ENCODE measurements at regions not wholly inside any gene's neighbourhood (a gene's known extent, or its start where the extent isn't known, plus 50 kb on each side); places are given as distances from the start of the nearest gene placed in this dataset.

DNA sequence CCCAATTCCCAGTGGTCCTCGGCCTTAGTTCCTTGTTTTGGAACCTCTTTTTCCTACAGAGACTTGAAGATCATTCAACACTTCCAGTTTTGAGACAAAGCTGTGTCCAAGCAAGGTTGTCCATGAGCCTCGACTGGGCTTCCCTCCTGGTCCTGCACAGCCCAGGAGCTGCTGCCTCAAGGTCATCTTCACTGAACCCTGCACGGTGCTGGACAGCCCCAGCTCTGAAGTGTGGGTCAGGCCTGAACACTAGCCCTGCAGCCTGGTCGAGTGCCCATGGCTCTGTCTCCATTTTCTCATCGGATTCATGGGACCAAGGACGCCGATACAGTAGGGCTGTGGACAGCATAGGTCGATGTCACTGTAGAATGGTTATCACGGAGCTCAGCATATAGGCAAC lies 68.0 kb upstream of the NFIL3 start:
- H2BK120ac ChIP-seq (replicated peaks; ENCODE audit: low read depth, low read length) = no peak overlapping the region
- DNase-seq (ENCODE audit: low read depth in 1 of 2, low spot score in 2 of 2) (no peak), FAIRE-seq (no peak)
- H3K27ac ChIP-seq (ENCODE audit: low read depth, low read length) = no peak overlapping the region
- H3K18ac ChIP-seq (ENCODE audit: extremely low read depth, low read length) = no peak overlapping the region
- H2BK20ac ChIP-seq (ENCODE audit: low read length) = no peak overlapping the region
- no peak overlapping the region for H3K9ac ChIP-seq (replicated peaks in 1 of 4; ENCODE audit: extremely low read depth in 1 of 4, low read depth in 3 of 4, low read length in 3 of 4)
- WGBS, 2 experiments (ENCODE audit: extremely low coverage in 1 of 2, insufficient coverage in 1 of 2, insufficient read length in 1 of 2, insufficient replicate concordance in 2 of 2, low coverage in 1 of 2, low lambda C conversion rate in 2 of 2, missing lambda C conversion rate in 1 of 2) = 93% methylated on average over 9 of the region's 9 CpGs; no CpG with 5 or more reads in 1 of the 2 experiments
- no peak overlapping the region for H3K56ac ChIP-seq (replicated peaks; ENCODE audit: insufficient read length, low read depth, low read length)
- H3K23me2 ChIP-seq (ENCODE audit: low read depth, low read length) = no peaks in the 10 kb centered on the region
- no peak overlapping the region for H4K8ac ChIP-seq (ENCODE audit: extremely low read depth, insufficient read depth, low read length)
- no peaks in the 10 kb centered on the region for H4K20me1 ChIP-seq (replicated peaks in 1 of 2; ENCODE audit: control insufficient read depth in 1 of 2, insufficient read depth in 2 of 2, low read length in 2 of 2)
- H3K4me3 ChIP-seq (ENCODE audit: extremely low read depth in 1 of 4, insufficient read depth in 2 of 4, low read depth in 3 of 4, low read length in 4 of 4) = no peak overlapping the region
- H3K4ac ChIP-seq (replicated peaks; ENCODE audit: insufficient read length, low read depth, low read length) = no peak overlapping the region
- no peak overlapping the region for H3K14ac ChIP-seq (ENCODE audit: insufficient read length)
- no peak overlapping the region for H2AK5ac ChIP-seq (ENCODE audit: low read depth, low read length)
- H3K36me3 ChIP-seq (ENCODE audit: control insufficient read depth in 2 of 4, insufficient read depth in 4 of 4, low read length in 3 of 4) = no peaks in the 10 kb centered on the region
- no peak overlapping the region for H3K23ac ChIP-seq (ENCODE audit: insufficient read length)
- CTCF ChIA-PET (ENCODE audit: partially characterized antibody) = interaction anchor here (1.0 to 1.7 kb wide), 6 partner anchors 12 to 234 kb away, joined by 3 to 8 read pairs (median 3); no protein-coding TSS in a partner anchor
- H2BK5ac ChIP-seq (ENCODE audit: low read depth, low read length) = no peak overlapping the region
- no peak overlapping the region for H3K4me2 ChIP-seq (ENCODE audit: insufficient read depth in 1 of 2, low read depth in 2 of 2, low read length in 2 of 2)
- no peaks in the 10 kb centered on the region for H3K79me2 ChIP-seq (ENCODE audit: control insufficient read depth in 1 of 2, insufficient read depth in 2 of 2, low read length in 2 of 2)
- H2BK15ac ChIP-seq (ENCODE audit: low read length) = no peak overlapping the region
- H3K4me1 ChIP-seq (replicated peaks in 1 of 4; ENCODE audit: control insufficient read depth in 3 of 4, insufficient read depth in 4 of 4, low read length in 3 of 4) = peaks cover 0 to under 1% (median 0%) of the 10 kb centered on the region in 4 experiments; a peak in 1 of 7 replicates
- POLR2A ChIA-PET (ENCODE audit: partially characterized antibody) = no interaction called here
- TF ChIP-seq SIN3A (conservative IDR thresholded peaks at IDR 0.05 in 1 of 2, IDR thresholded peaks at IDR 0.05 in 1 of 2; ENCODE audit: low read depth in 1 of 2, low read length in 2 of 2) = no peak
- TF ChIP-seq SIX5 (IDR thresholded peaks at IDR 0.05; ENCODE audit: low read depth, low read length) = no peak
- no peak for TF ChIP-seq EGR1 (IDR thresholded peaks at IDR 0.05; ENCODE audit: borderline replicate concordance, low read depth, low read length)
- TF ChIP-seq RXRA (IDR thresholded peaks at IDR 0.05; ENCODE audit: insufficient read depth, low read depth, low read length) = no peak
- TF ChIP-seq, protein P1, sequence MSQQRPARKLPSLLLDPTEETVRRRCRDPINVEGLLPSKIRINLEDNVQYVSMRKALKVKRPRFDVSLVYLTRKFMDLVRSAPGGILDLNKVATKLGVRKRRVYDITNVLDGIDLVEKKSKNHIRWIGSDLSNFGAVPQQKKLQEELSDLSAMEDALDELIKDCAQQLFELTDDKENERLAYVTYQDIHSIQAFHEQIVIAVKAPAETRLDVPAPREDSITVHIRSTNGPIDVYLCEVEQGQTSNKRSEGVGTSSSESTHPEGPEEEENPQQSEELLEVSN (IDR thresholded peaks at IDR 0.05) = no peak
- no peak for TF ChIP-seq YY1 (IDR thresholded peaks at IDR 0.05; ENCODE audit: low read depth, low read length)
- TF ChIP-seq KDM1A (IDR thresholded peaks at IDR 0.05; ENCODE audit: borderline replicate concordance, low read length) = no peak
- TF ChIP-seq CREB1 (IDR thresholded peaks at IDR 0.05) = no peak
- H4K91ac ChIP-seq (replicated peaks; ENCODE audit: insufficient read length, low read length) = no peak overlapping the region
- H3K79me1 ChIP-seq (ENCODE audit: low read depth, low read length) = no peaks in the 10 kb centered on the region
- H3K9me3 ChIP-seq (ENCODE audit: insufficient read depth in 2 of 2, low read depth in 1 of 2, low read length in 1 of 2) = no peaks in the 10 kb centered on the region
- no peaks in the 10 kb centered on the region for H3K27me3 ChIP-seq (replicated peaks in 1 of 4; ENCODE audit: control insufficient read depth in 3 of 4, extremely low read depth in 1 of 4, insufficient read depth in 3 of 4, low read length in 3 of 4)
- H4K5ac ChIP-seq (ENCODE audit: insufficient read length, low read depth, low read length) = no peak overlapping the region
- no peak overlapping the region for H2BK12ac ChIP-seq (ENCODE audit: low read depth, low read length)
- no peak overlapping the region for H2AFZ ChIP-seq (ENCODE audit: low read length)

Data from H1 (cell line).